DND-41 (cell line): ENCODE measurements at regions not wholly inside any gene's neighbourhood (a gene's known extent, or its start where the extent isn't known, plus 50 kb on each side); places are given as distances from the start of the nearest gene placed in this dataset.

Experiments
- EZH2 ChIP-seq: IDR thresholded peaks from 3 replicates; pipeline ENCODE4 v1.6.1; 2012; ENCODE audit warnings: borderline replicate concordance, low read depth, mild to moderate bottlenecking, moderate library complexity, low read length, inconsistent platforms; ENCODE audit not compliant: severe bottlenecking
- TF ChIP-seq, protein P1 (sequence below): IDR thresholded peaks from 2 replicates; pipeline ENCODE4 v1.5.1; 2012; ENCODE audit warnings: borderline replicate concordance, low read length, moderate library complexity, mild to moderate bottlenecking; ENCODE audit not compliant: poor library complexity, severe bottlenecking; ENCODE audit errors: extremely low read depth

DNA sequence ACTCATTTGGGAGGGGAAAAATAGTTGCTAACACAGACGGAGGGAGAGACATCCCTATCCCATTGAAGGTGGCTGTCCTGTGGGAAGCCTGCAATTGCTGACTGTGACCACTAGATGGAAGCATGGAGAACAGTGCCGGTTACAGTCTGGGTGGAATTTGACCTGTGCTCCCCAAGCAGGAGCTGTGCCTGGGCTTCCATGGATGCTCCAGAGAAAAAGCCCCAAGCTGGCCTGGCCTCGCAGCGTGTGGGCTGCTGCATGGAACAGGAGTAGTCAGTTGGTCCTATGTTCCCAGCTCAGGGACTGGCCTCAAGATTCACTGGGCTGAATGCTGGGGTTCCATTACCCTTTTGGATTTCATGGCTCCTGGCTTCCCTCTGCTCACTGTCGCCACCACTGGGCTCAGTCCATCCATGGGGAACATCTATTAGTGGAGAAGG lies 116.3 kb upstream of the CHD6 start:
- TF ChIP-seq EZH2, result no peak
- TF ChIP-seq, protein P1, sequence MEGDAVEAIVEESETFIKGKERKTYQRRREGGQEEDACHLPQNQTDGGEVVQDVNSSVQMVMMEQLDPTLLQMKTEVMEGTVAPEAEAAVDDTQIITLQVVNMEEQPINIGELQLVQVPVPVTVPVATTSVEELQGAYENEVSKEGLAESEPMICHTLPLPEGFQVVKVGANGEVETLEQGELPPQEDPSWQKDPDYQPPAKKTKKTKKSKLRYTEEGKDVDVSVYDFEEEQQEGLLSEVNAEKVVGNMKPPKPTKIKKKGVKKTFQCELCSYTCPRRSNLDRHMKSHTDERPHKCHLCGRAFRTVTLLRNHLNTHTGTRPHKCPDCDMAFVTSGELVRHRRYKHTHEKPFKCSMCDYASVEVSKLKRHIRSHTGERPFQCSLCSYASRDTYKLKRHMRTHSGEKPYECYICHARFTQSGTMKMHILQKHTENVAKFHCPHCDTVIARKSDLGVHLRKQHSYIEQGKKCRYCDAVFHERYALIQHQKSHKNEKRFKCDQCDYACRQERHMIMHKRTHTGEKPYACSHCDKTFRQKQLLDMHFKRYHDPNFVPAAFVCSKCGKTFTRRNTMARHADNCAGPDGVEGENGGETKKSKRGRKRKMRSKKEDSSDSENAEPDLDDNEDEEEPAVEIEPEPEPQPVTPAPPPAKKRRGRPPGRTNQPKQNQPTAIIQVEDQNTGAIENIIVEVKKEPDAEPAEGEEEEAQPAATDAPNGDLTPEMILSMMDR, result peak; percentile 98
